ENCODE measurements at regions not wholly inside any gene's neighbourhood (a gene's known extent, or its start where the extent isn't known, plus 50 kb on each side); places are given as distances from the start of the nearest gene placed in this dataset.

DNA sequence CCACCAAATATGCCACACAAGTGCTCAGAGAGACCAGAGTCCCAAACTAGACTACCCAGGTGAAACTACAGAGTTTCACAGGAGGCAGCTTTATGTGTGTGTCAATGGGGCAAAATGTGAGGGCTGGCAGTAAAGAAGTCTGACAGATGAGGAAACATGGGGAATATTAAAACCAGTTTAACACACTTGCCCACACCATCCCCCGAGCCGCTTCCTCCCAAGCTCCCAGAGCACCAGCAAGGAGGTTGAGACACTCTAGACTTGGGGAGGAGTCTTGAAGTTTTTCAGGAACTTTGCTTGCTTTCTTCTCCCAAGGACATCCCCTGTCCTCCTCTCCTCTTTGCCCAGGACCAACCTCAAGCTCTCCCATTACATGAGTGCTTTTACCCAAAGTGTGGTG is 94.7 kb upstream of the SPRY1 start:
- TF ChIP-seq, protein P1, sequence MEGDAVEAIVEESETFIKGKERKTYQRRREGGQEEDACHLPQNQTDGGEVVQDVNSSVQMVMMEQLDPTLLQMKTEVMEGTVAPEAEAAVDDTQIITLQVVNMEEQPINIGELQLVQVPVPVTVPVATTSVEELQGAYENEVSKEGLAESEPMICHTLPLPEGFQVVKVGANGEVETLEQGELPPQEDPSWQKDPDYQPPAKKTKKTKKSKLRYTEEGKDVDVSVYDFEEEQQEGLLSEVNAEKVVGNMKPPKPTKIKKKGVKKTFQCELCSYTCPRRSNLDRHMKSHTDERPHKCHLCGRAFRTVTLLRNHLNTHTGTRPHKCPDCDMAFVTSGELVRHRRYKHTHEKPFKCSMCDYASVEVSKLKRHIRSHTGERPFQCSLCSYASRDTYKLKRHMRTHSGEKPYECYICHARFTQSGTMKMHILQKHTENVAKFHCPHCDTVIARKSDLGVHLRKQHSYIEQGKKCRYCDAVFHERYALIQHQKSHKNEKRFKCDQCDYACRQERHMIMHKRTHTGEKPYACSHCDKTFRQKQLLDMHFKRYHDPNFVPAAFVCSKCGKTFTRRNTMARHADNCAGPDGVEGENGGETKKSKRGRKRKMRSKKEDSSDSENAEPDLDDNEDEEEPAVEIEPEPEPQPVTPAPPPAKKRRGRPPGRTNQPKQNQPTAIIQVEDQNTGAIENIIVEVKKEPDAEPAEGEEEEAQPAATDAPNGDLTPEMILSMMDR (IDR thresholded peaks at IDR 0.05; ENCODE audit: low read depth, low read length, poor library complexity, severe bottlenecking) = no peak
- no peak for TF ChIP-seq EZH2phosphoT487 (IDR thresholded peaks at IDR 0.05; ENCODE audit: borderline replicate concordance, low read length)
